PC-9 (cell line): ENCODE measurements at regions not wholly inside any gene's neighbourhood (a gene's known extent, or its start where the extent isn't known, plus 50 kb on each side); places are given as distances from the start of the nearest gene placed in this dataset.

Experiments
- BruUV-seq: library from RNA; stranded (reverse); fragments of 400-500 nt; replicated peaks from 2 replicates; lab custom pipeline; 2021; lab: Mats Ljungman, UMichigan
- CTCF ChIA-PET: fragments of 300-600 bp; sonication (Branson Sonifier 250); formaldehyde crosslinking; loops from one replicate; lab custom pipeline; 2022; ENCODE audit warnings: antibody characterized with exemption; lab: Charles Lee
- POLR2A ChIA-PET: fragments of 300-600 bp; sonication (Branson Sonifier 250); formaldehyde crosslinking; loops from one replicate; lab custom pipeline; 2022; ENCODE audit warnings: antibody characterized with exemption; ENCODE audit not compliant: unreplicated experiment; lab: Charles Lee
- DNase-seq, 2 experiments: peaks; one replicate each; pipeline versions ENCODE4 v3.0.0 to v3.0.0-alpha.2; 2015 to 2022; ENCODE audit warnings: mixed read lengths in 1 of 2
- H2AFZ ChIP-seq: fragments of 200-600 bp; sonication (generic); 2 replicates; pipeline ENCODE4 v1.8.1; 2017; ENCODE audit warnings: antibody characterized with exemption
- H3F3A ChIP-seq: fragments of 200-600 bp; sonication (generic); 2 replicates; pipeline ENCODE4 v1.8.1; 2017; ENCODE audit warnings: antibody characterized with exemption, mild to moderate bottlenecking, low read depth; ENCODE audit not compliant: insufficient read depth
- H3K27ac ChIP-seq: fragments of 200-600 bp; sonication (generic); 2 replicates; pipeline ENCODE4 v1.6.1; 2016; ENCODE audit warnings: mixed run types
- H3K27me3 ChIP-seq: fragments of 200-600 bp; sonication (generic); 2 replicates; pipeline ENCODE4 v1.6.1; 2016; ENCODE audit warnings: low read depth, mixed run types; ENCODE audit not compliant: insufficient read depth
- H3K36me3 ChIP-seq: fragments of 200-600 bp; sonication (generic); 2 replicates; pipeline ENCODE4 v1.6.1; 2016; ENCODE audit warnings: low read depth, mixed run types
- H3K4me1 ChIP-seq: fragments of 200-600 bp; sonication (generic); replicated peaks from 2 replicates; pipeline ENCODE4 v1.6.1; 2016; ENCODE audit warnings: mixed run types; ENCODE audit not compliant: insufficient read depth
- H3K4me2 ChIP-seq: fragments of 200-600 bp; sonication (generic); 2 replicates; pipeline ENCODE4 v1.6.1; 2017; ENCODE audit warnings: mixed run types
- H3K4me3 ChIP-seq: fragments of 200-600 bp; sonication (generic); 2 replicates; pipeline ENCODE4 v1.6.1; 2016; ENCODE audit warnings: mixed run types
- H3K79me2 ChIP-seq: fragments of 200-600 bp; sonication (generic); 2 replicates; pipeline ENCODE4 v1.6.1; 2017; ENCODE audit warnings: low read depth, mixed run types
- H3K9me2 ChIP-seq: fragments of 200-600 bp; sonication (generic); 2 replicates; pipeline ENCODE4 v1.8.1; 2017; ENCODE audit warnings: mild to moderate bottlenecking; ENCODE audit not compliant: insufficient read depth
- H3K9me3 ChIP-seq: fragments of 200-600 bp; sonication (generic); 2 replicates; pipeline ENCODE4 v1.8.1; 2016; ENCODE audit warnings: low read depth; ENCODE audit not compliant: insufficient read depth
- H4K20me1 ChIP-seq: fragments of 200-600 bp; sonication (generic); 2 replicates; pipeline ENCODE4 v1.8.1; 2017; ENCODE audit not compliant: insufficient read depth
- CTCF ChIP-seq: fragments of 200-600 bp; sonication (generic); conservative IDR thresholded peaks from 2 replicates; pipeline ENCODE4 v1.6.1; 2017; ENCODE audit warnings: mixed run types, antibody characterized with exemption, mild to moderate bottlenecking, moderate library complexity
- EZH2 ChIP-seq: fragments of 200-600 bp; sonication (generic); IDR thresholded peaks from 2 replicates; pipeline ENCODE4 v1.8.0; 2017; ENCODE audit warnings: antibody characterized with exemption, low read depth
- intact Hi-C: fragments of 100-400 bp; cut with micrococcal nuclease; formaldehyde crosslinking; loops from one replicate; pipeline ENCODE4 v1.10.0; 2022; ENCODE audit not compliant: unreplicated experiment

- Histone ChIP-seq H3F3A (no peaks in the 10 kb centered on the region), H3K4me2 (no peak overlapping the region), H3K36me3 (no peaks in the 10 kb centered on the region), H3K79me2 (no peaks in the 10 kb centered on the region), H3K9me3 (no peaks in the 10 kb centered on the region), H4K20me1 (no peaks in the 10 kb centered on the region), H3K4me1 (no peaks in the 10 kb centered on the region), H3K27me3 (no peaks in the 10 kb centered on the region), H3K27ac (no peak overlapping the region), H3K4me3 (no peak overlapping the region), H3K9me2 (no peaks in the 10 kb centered on the region), H2AFZ (no peak overlapping the region)
- POLR2A ChIA-PET: interaction anchor here (0.6 to 0.7 kb wide), 2 partner anchors 9 to 323 kb away, joined by 3 to 6 read pairs; no protein-coding TSS in a partner anchor
- DNase-seq: no peak
- intact Hi-C loops: loop anchor here (10.0 kb wide), 1 partner anchor 363 kb away; no protein-coding TSS in a partner anchor
- no TSS peak for BruUV-seq
- CTCF ChIA-PET: no interaction called here
- TF ChIP-seq CTCF (no peak), EZH2 (no peak)
Observed at GRCh38 chr21:17921579-17922530, 102.7 kb upstream of the C21orf91 start.

GRCh38 chr21:17915976-17916375 is 96.8 kb upstream of the C21orf91 start:
- DNase-seq: no peak
- H3K27ac ChIP-seq: no peak overlapping the region
- no peaks in the 10 kb centered on the region for H3F3A ChIP-seq
- H2AFZ ChIP-seq: no peak overlapping the region
- no peaks in the 10 kb centered on the region for H4K20me1 ChIP-seq
- H3K4me1 ChIP-seq: no peaks in the 10 kb centered on the region
- intact Hi-C loops: no loop called here
- ChIA-PET CTCF (no interaction called here), POLR2A (no interaction called here)
- no TSS peak for BruUV-seq
- H3K27me3 ChIP-seq: no peaks in the 10 kb centered on the region; the same call in 1 of the 2 replicates
- H3K4me3 ChIP-seq: no peak overlapping the region
- H3K79me2 ChIP-seq: no peaks in the 10 kb centered on the region
- H3K36me3 ChIP-seq: no peaks in the 10 kb centered on the region
- no peaks in the 10 kb centered on the region for H3K9me2 ChIP-seq
- TF ChIP-seq CTCF: no peak
- TF ChIP-seq EZH2: no peak
- H3K9me3 ChIP-seq: no peaks in the 10 kb centered on the region
- no peak overlapping the region for H3K4me2 ChIP-seq

GRCh38 chr21:17911628-17912027 is 92.5 kb upstream of the C21orf91 start:
- TF ChIP-seq CTCF: no peak
- TF ChIP-seq EZH2: no peak
- Histone ChIP-seq H3K4me3 (no peak overlapping the region), H4K20me1 (no peaks in the 10 kb centered on the region), H3K79me2 (no peaks in the 10 kb centered on the region), H2AFZ (no peak overlapping the region), H3K4me2 (no peak overlapping the region), H3K4me1 (no peaks in the 10 kb centered on the region), H3K27ac (no peak overlapping the region), H3K9me3 (no peaks in the 10 kb centered on the region), H3K36me3 (no peaks in the 10 kb centered on the region), H3K27me3 (no peaks in the 10 kb centered on the region; the same call in 1 of the 2 replicates), H3F3A (no peaks in the 10 kb centered on the region), H3K9me2 (no peaks in the 10 kb centered on the region)
- POLR2A ChIA-PET: no interaction called here
- DNase-seq: no peak
- intact Hi-C loops: no loop called here
- BruUV-seq: no TSS peak
- CTCF ChIA-PET: no interaction called here
